HepG2 (cell line): ENCODE measurements at regions not wholly inside any gene's neighbourhood (a gene's known extent, or its start where the extent isn't known, plus 50 kb on each side); places are given as distances from the start of the nearest gene placed in this dataset.

Source experiments
- EHMT2 ChIP-seq: fragments of 200-600 bp; sonication (generic); IDR thresholded peaks from 2 replicates; pipeline ENCODE4 v1.7.0; 2017; ENCODE audit warnings: antibody characterized with exemption, low read depth, low read length, borderline replicate concordance
- ERF ChIP-seq: IDR thresholded peaks from 2 replicates; pipeline ENCODE4 v1.6.1; 2018; ENCODE audit warnings: missing biosample characterization, missing genetic modification reagents
- HHEX ChIP-seq: IDR thresholded peaks from 2 replicates; pipeline ENCODE4 v1.6.1; 2016; ENCODE audit warnings: control low read depth
- MTA1 ChIP-seq: sonication (generic); formaldehyde crosslinking; IDR thresholded peaks from 2 replicates; pipeline ENCODE4 v1.4.0; 2020; ENCODE audit warnings: missing genetic modification reagents, mild to moderate bottlenecking, borderline replicate concordance
- MXD4 ChIP-seq: IDR thresholded peaks from 2 replicates; pipeline ENCODE4 v1.6.1; 2016; ENCODE audit warnings: mild to moderate bottlenecking, missing biosample characterization, missing genetic modification reagents
- NKX3-1 ChIP-seq: sonication (generic); formaldehyde crosslinking; IDR thresholded peaks from 2 replicates; pipeline ENCODE4 v1.5.0; 2020; ENCODE audit warnings: missing genetic modification reagents
- NR2C2 ChIP-seq: sonication (generic); formaldehyde crosslinking; IDR thresholded peaks from 2 replicates; pipeline ENCODE4 v1.4.0; 2020; ENCODE audit warnings: missing genetic modification reagents, mild to moderate bottlenecking, moderate library complexity, borderline replicate concordance
- RAD21 ChIP-seq: fragments of 450-650 bp; formaldehyde crosslinking; IDR thresholded peaks from 2 replicates; pipeline ENCODE4 v1.5.0; 2020; ENCODE audit warnings: mild to moderate bottlenecking
- RBM39 ChIP-seq: fragments of 200-400 bp; formaldehyde crosslinking; IDR thresholded peaks from one replicate; pipeline ENCODE4 v1.6.1; 2018; ENCODE audit warnings: antibody characterized with exemption, mild to moderate bottlenecking, low read depth, low read length; ENCODE audit not compliant: poor library complexity, severe bottlenecking
- TCF7L2 ChIP-seq: IDR thresholded peaks from 2 replicates; pipeline ENCODE4 v1.6.1; 2011; ENCODE audit warnings: mild to moderate bottlenecking, low read depth, low read length, moderate library complexity
- TF ChIP-seq, protein P1 (sequence below): sonication (generic); formaldehyde crosslinking; IDR thresholded peaks from 2 replicates; pipeline ENCODE4 v1.4.0; 2020; ENCODE audit warnings: missing genetic modification reagents
- TF ChIP-seq, protein P2 (sequence below), 2 experiments: sonication (generic) in 1 of 2; formaldehyde crosslinking in 1 of 2; IDR thresholded peaks; 2 replicates each; pipeline versions ENCODE4 v1.5.1 to v1.6.1; 2011 to 2020; ENCODE audit warnings: borderline replicate concordance in 1 of 2, low read depth in 1 of 2, low read length in 1 of 2, mild to moderate bottlenecking in 1 of 2, missing genetic modification reagents in 1 of 2, moderate library complexity in 1 of 2

- TF ChIP-seq NR2C2 (CRISPR knock-in tag), result no peak
- TF ChIP-seq RAD21 (CRISPR knock-in tag), result no peak
- no peak for TF ChIP-seq EHMT2
- TF ChIP-seq NKX3-1 (CRISPR knock-in tag), result no peak
- TF ChIP-seq, protein P1, sequence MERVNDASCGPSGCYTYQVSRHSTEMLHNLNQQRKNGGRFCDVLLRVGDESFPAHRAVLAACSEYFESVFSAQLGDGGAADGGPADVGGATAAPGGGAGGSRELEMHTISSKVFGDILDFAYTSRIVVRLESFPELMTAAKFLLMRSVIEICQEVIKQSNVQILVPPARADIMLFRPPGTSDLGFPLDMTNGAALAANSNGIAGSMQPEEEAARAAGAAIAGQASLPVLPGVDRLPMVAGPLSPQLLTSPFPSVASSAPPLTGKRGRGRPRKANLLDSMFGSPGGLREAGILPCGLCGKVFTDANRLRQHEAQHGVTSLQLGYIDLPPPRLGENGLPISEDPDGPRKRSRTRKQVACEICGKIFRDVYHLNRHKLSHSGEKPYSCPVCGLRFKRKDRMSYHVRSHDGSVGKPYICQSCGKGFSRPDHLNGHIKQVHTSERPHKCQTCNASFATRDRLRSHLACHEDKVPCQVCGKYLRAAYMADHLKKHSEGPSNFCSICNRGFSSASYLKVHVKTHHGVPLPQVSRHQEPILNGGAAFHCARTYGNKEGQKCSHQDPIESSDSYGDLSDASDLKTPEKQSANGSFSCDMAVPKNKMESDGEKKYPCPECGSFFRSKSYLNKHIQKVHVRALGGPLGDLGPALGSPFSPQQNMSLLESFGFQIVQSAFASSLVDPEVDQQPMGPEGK, result no peak
- TF ChIP-seq MTA1 (CRISPR knock-in tag), result no peak
- TF ChIP-seq, protein P2, sequence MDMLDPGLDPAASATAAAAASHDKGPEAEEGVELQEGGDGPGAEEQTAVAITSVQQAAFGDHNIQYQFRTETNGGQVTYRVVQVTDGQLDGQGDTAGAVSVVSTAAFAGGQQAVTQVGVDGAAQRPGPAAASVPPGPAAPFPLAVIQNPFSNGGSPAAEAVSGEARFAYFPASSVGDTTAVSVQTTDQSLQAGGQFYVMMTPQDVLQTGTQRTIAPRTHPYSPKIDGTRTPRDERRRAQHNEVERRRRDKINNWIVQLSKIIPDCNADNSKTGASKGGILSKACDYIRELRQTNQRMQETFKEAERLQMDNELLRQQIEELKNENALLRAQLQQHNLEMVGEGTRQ (IDR thresholded peaks at IDR 0.05; ENCODE audit: low read depth, low read length), result no peak
- TF ChIP-seq, protein P2 (CRISPR knock-in tag; IDR thresholded peaks at IDR 0.05; ENCODE audit: borderline replicate concordance), result no peak
- TF ChIP-seq HHEX (CRISPR knock-in tag), result no peak
- TF ChIP-seq RBM39, result no peak
- TF ChIP-seq TCF7L2, result no peak
- no peak for TF ChIP-seq ERF (CRISPR knock-in tag)
- TF ChIP-seq MXD4 (CRISPR knock-in tag), result no peak
Measured at GRCh38 chr15:61396235-61396919, 167.3 kb upstream of the RORA start.
